H9 (cell line): ENCODE measurements at regions not wholly inside any gene's neighbourhood (a gene's known extent, or its start where the extent isn't known, plus 50 kb on each side); places are given as distances from the start of the nearest gene placed in this dataset.

Experiments
- DNase-seq: peaks from one replicate; pipeline ENCODE4 v3.0.0-alpha.2; 2017
- H2AFZ ChIP-seq: one replicate; pipeline ENCODE4 v1.6.1; 2013; ENCODE audit warnings: mild to moderate bottlenecking, low read length, control low read depth, moderate library complexity
- H2AK5ac ChIP-seq: 2 replicates; pipeline ENCODE4 v1.6.1; 2013; ENCODE audit warnings: low read length, control low read depth, mixed read lengths; ENCODE audit not compliant: insufficient read length
- H2BK120ac ChIP-seq: one replicate; pipeline ENCODE4 v1.6.1; 2013; ENCODE audit warnings: low read depth, mild to moderate bottlenecking, low read length, control low read depth, inconsistent platforms; ENCODE audit not compliant: poor library complexity, severe bottlenecking
- H2BK12ac ChIP-seq: 2 replicates; pipeline ENCODE4 v1.6.1; 2013; ENCODE audit warnings: low read length, control low read depth, mixed read lengths, low read depth; ENCODE audit not compliant: insufficient read length
- H2BK15ac ChIP-seq: 2 replicates; pipeline ENCODE4 v1.6.1; 2013; ENCODE audit warnings: low read depth, low read length, control low read depth
- H2BK20ac ChIP-seq: one replicate; pipeline ENCODE4 v1.6.1; 2013; ENCODE audit warnings: low read depth, mild to moderate bottlenecking, low read length, control low read depth, inconsistent platforms; ENCODE audit not compliant: poor library complexity, severe bottlenecking
- H2BK5ac ChIP-seq: 2 replicates; pipeline ENCODE4 v1.6.1; 2013; ENCODE audit warnings: low read length, control low read depth, mixed read lengths; ENCODE audit not compliant: insufficient read length
- H3K14ac ChIP-seq: 2 replicates; pipeline ENCODE4 v1.6.1; 2013; ENCODE audit warnings: low read length, control low read depth; ENCODE audit not compliant: insufficient read depth
- H3K18ac ChIP-seq: 2 replicates; pipeline ENCODE4 v1.6.1; 2013; ENCODE audit warnings: low read depth, mild to moderate bottlenecking, mixed read lengths, low read length, control low read depth; ENCODE audit not compliant: insufficient read length
- H3K23ac ChIP-seq: 2 replicates; pipeline ENCODE4 v1.6.1; 2013; ENCODE audit warnings: low read length, control low read depth, mixed read lengths, low read depth; ENCODE audit not compliant: insufficient read length
- H3K23me2 ChIP-seq: 2 replicates; pipeline ENCODE4 v1.6.1; 2013; ENCODE audit warnings: low read depth, mild to moderate bottlenecking, mixed read lengths, low read length, control low read depth; ENCODE audit not compliant: insufficient read length, poor library complexity, severe bottlenecking
- H3K27ac ChIP-seq: 2 replicates; pipeline ENCODE4 v1.5.1; 2013; ENCODE audit warnings: low read length, control low read depth, mixed read lengths, low read depth; ENCODE audit not compliant: insufficient read length
- H3K27me3 ChIP-seq: 2 replicates; pipeline ENCODE4 v1.6.1; 2013; ENCODE audit warnings: low read length, control low read depth, inconsistent platforms; ENCODE audit not compliant: insufficient read depth
- H3K4ac ChIP-seq: 2 replicates; pipeline ENCODE4 v1.6.1; 2013; ENCODE audit warnings: low read depth, mild to moderate bottlenecking, control low read depth, inconsistent platforms, low read length, moderate library complexity
- H3K4me1 ChIP-seq: 2 replicates; pipeline ENCODE4 v1.6.1; 2013; ENCODE audit warnings: low read length, control low read depth, inconsistent platforms; ENCODE audit not compliant: insufficient read depth
- H3K4me2 ChIP-seq: 2 replicates; pipeline ENCODE4 v1.6.1; 2013; ENCODE audit warnings: low read length, control low read depth, mixed read lengths; ENCODE audit not compliant: insufficient read length, insufficient read depth
- H3K56ac ChIP-seq: 2 replicates; pipeline ENCODE4 v1.6.1; 2013; ENCODE audit warnings: low read depth, mild to moderate bottlenecking, mixed read lengths, low read length, control low read depth; ENCODE audit not compliant: insufficient read length
- H3K79me1 ChIP-seq: 2 replicates; pipeline ENCODE4 v1.6.1; 2013; ENCODE audit warnings: low read depth, mild to moderate bottlenecking, moderate library complexity, low read length, control low read depth, inconsistent platforms; ENCODE audit not compliant: insufficient read depth, poor library complexity, severe bottlenecking
- H3K79me2 ChIP-seq: 2 replicates; pipeline ENCODE4 v1.6.1; 2013; ENCODE audit warnings: low read length, control low read depth, inconsistent platforms; ENCODE audit not compliant: insufficient read depth
- H3K9ac ChIP-seq: 2 replicates; pipeline ENCODE4 v1.6.1; 2013; ENCODE audit warnings: low read length, control low read depth, mixed read lengths; ENCODE audit not compliant: insufficient read length; ENCODE audit errors: extremely low read depth
- H3K9me3 ChIP-seq: one replicate; pipeline ENCODE4 v1.6.1; 2013; ENCODE audit warnings: low read depth, low read length, inconsistent platforms; ENCODE audit not compliant: control insufficient read depth
- H3T11ph ChIP-seq: one replicate; pipeline ENCODE4 v1.6.1; 2013; ENCODE audit warnings: mild to moderate bottlenecking, low read length, control low read depth, inconsistent platforms
- H4K20me1 ChIP-seq: one replicate; pipeline ENCODE4 v1.6.1; 2013; ENCODE audit not compliant: control insufficient read depth, insufficient read length, insufficient read depth
- H4K5ac ChIP-seq: 2 replicates; pipeline ENCODE4 v1.6.1; 2013; ENCODE audit warnings: low read depth, mild to moderate bottlenecking, mixed read lengths, low read length, control low read depth; ENCODE audit not compliant: insufficient read length
- H4K8ac ChIP-seq: replicated peaks from 2 replicates; pipeline ENCODE4 v1.6.1; 2013; ENCODE audit warnings: low read length, control low read depth, mixed read lengths, low read depth; ENCODE audit not compliant: insufficient read length
- H4K91ac ChIP-seq: 2 replicates; pipeline ENCODE4 v1.6.1; 2013; ENCODE audit warnings: low read depth, mild to moderate bottlenecking, moderate library complexity, mixed read lengths, low read length, control low read depth; ENCODE audit not compliant: insufficient read length
- H3K27ac Mint-ChIP-seq, 3 experiments: 2 replicates in 2 of 3; 3 replicates in 1 of 3; pipeline ENCODE4 v1.8.0; 2020 to 2021; ENCODE audit warnings: mixed read lengths in 3 of 3, mild to moderate bottlenecking in 1 of 3, moderate library complexity in 1 of 3
- H3K27me3 Mint-ChIP-seq: 2 replicates; pipeline ENCODE4 v1.8.0; 2021; ENCODE audit warnings: low read depth, mild to moderate bottlenecking, moderate library complexity, mixed read lengths
- H3K36me3 Mint-ChIP-seq, 3 experiments: 2 replicates in 2 of 3; 3 replicates in 1 of 3; pipeline ENCODE4 v1.8.0; 2020 to 2021; ENCODE audit warnings: low read depth in 3 of 3, mixed read lengths in 3 of 3; ENCODE audit not compliant: insufficient read depth in 1 of 3
- H3K4me1 Mint-ChIP-seq, 2 experiments: 2 replicates each; pipeline ENCODE4 v1.8.0; 2020; ENCODE audit warnings: mixed read lengths in 2 of 2
- H3K4me3 Mint-ChIP-seq, 2 experiments: 2 replicates in 1 of 2; 3 replicates in 1 of 2; pipeline ENCODE4 v1.8.0; 2020 to 2021; ENCODE audit warnings: mild to moderate bottlenecking in 2 of 2, mixed read lengths in 2 of 2, moderate library complexity in 1 of 2
- H3K9me3 Mint-ChIP-seq, 2 experiments: 2 replicates in 1 of 2; 3 replicates in 1 of 2; pipeline ENCODE4 v1.8.0; 2020; ENCODE audit warnings: mild to moderate bottlenecking in 2 of 2, mixed read lengths in 2 of 2, moderate library complexity in 1 of 2
- CTCF ChIP-seq: fragments of 200-600 bp; sonication (generic); conservative IDR thresholded peaks from 3 replicates; pipeline ENCODE4 v1.8.0; 2021; ENCODE audit warnings: antibody characterized with exemption, mild to moderate bottlenecking
- WGBS: extraction: QIAGEN DNeasy Blood & Tissue Kit; methylation state at CpG from one replicate; pipeline ENCODE4 v1.1.7; 2013; ENCODE audit warnings: missing lambda C conversion rate, low lambda C conversion rate, mixed read lengths; ENCODE audit not compliant: insufficient read length; ENCODE audit errors: extremely low coverage; 5-methylcytosine and 5-hydroxymethylcytosine counted together

- H3K23me2 ChIP-seq, result no peaks in the 10 kb centered on the region
- no peak overlapping the region for H2AK5ac ChIP-seq
- Mint-ChIP-seq H3K9me3 (no peaks in the 10 kb centered on the region), H3K36me3 (no peaks in the 10 kb centered on the region; a peak in 1 of 7 replicates), H3K4me1 (peaks cover 0 to 4% of the 10 kb centered on the region in 2 experiments; a peak in 2 of 4 replicates), H3K4me3 (no peak overlapping the region), H3K27me3 (peaks cover 2% of the 10 kb centered on the region; the same call in 1 of the 2 replicates), H3K27ac (no peak overlapping the region)
- no peaks in the 10 kb centered on the region for H3K79me2 ChIP-seq
- H2BK20ac ChIP-seq, result no peak overlapping the region
- peak; percentile 34; the same call in 1 of the 3 replicates for TF ChIP-seq CTCF
- H3K27ac ChIP-seq, result no peak overlapping the region
- no peak overlapping the region for H3K14ac ChIP-seq
- no peak overlapping the region for H3K23ac ChIP-seq
- H4K20me1 ChIP-seq, result no peaks in the 10 kb centered on the region
- no peak overlapping the region for H3K18ac ChIP-seq
- H4K91ac ChIP-seq, result no peak overlapping the region
- no peak overlapping the region for H3K56ac ChIP-seq
- no peak overlapping the region for H3T11ph ChIP-seq
- H3K4ac ChIP-seq, result no peak overlapping the region
- DNase-seq, result no peak
- H3K9ac ChIP-seq, result no peak overlapping the region
- no peak overlapping the region for H2BK5ac ChIP-seq
- no peak overlapping the region for H2BK15ac ChIP-seq
- no peak overlapping the region for H2BK120ac ChIP-seq
- H3K79me1 ChIP-seq, result no peaks in the 10 kb centered on the region
- H3K4me2 ChIP-seq, result no peak overlapping the region
- H2AFZ ChIP-seq, result no peak overlapping the region
- H3K4me1 ChIP-seq, result no peaks in the 10 kb centered on the region
- H4K8ac ChIP-seq, result no peak overlapping the region
- H2BK12ac ChIP-seq, result no peak overlapping the region
- H4K5ac ChIP-seq, result no peak overlapping the region
- H3K9me3 ChIP-seq, result no peaks in the 10 kb centered on the region
- WGBS, result no CpG with 5 or more reads among the region's 2 CpGs
- no peaks in the 10 kb centered on the region for H3K27me3 ChIP-seq
Measured at GRCh38 chr6:155710704-155711103, 255.1 kb upstream of the NOX3 start.
